Colonic mucosa (tissue), 4 donors: ENCODE measurements at regions not wholly inside any gene's neighbourhood (a gene's known extent, or its start where the extent isn't known, plus 50 kb on each side); places are given as distances from the start of the nearest gene placed in this dataset.

Experiments
- DNase-seq: peaks from one replicate; pipeline ENCODE4 v3.0.0-alpha.2; 2020
- H3K27ac ChIP-seq: fragments of 200-600 bp; one replicate; pipeline ENCODE4 v1.8.0; 2021
- H3K27me3 ChIP-seq: fragments of 200-600 bp; one replicate; pipeline ENCODE4 v1.8.0; 2021
- H3K36me3 ChIP-seq: fragments of 200-600 bp; one replicate; pipeline ENCODE4 v1.8.0; 2021
- H3K4me1 ChIP-seq: fragments of 200-600 bp; one replicate; pipeline ENCODE4 v1.8.0; 2021; ENCODE audit warnings: mild to moderate bottlenecking
- H3K4me3 ChIP-seq: fragments of 200-600 bp; one replicate; pipeline ENCODE4 v1.8.0; 2021
- H3K9ac ChIP-seq, 2 donors: one replicate each; pipeline ENCODE4 v1.7.0; 2013; ENCODE audit warnings: control low read depth in 2 of 2, low read depth in 2 of 2, low read length in 2 of 2
- H3K9me3 ChIP-seq: fragments of 200-600 bp; one replicate; pipeline ENCODE4 v1.8.0; 2021
- intact Hi-C: fragments of 100-400 bp; cut with DNase I; formaldehyde crosslinking; loops from one replicate; pipeline ENCODE4 v1.14.1; 2022
- TF ChIP-seq, protein P1 (sequence below): fragments of 200-600 bp; IDR thresholded peaks from one replicate; pipeline ENCODE4 v1.8.0; 2022; ENCODE audit warnings: antibody characterized with exemption, mild to moderate bottlenecking
- donor health status: healthy.
- donor health status: DM: no; HTN: no; CAD: no.
- donor health status: DM: no; HTN: no; CAD: no.

DNA sequence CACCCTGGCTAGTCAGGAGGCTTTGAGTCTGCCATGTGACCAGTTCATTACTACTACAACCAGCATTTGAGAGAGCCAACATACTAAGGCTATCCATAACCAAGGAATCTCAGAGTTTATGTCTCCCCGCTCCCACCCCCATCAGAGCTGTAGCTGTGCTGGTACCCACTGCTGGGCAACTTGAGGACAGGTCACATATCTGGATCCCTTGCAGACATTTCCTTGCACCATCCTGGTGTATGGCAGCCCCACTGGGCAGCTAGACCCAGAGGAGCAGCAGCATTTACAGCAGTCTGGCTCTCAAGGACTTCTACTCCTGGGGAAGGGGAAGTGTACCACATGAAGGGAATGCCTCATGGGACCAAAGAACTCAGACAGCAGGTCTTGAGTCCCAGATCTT lies 160.8 kb upstream of the ST8SIA2 start:
- intact Hi-C loops: no loop called here
- H3K27me3 ChIP-seq: no peaks in the 10 kb centered on the region
- no peaks in the 10 kb centered on the region for H3K4me1 ChIP-seq
- H3K4me3 ChIP-seq: no peak overlapping the region
- TF ChIP-seq, protein P1, sequence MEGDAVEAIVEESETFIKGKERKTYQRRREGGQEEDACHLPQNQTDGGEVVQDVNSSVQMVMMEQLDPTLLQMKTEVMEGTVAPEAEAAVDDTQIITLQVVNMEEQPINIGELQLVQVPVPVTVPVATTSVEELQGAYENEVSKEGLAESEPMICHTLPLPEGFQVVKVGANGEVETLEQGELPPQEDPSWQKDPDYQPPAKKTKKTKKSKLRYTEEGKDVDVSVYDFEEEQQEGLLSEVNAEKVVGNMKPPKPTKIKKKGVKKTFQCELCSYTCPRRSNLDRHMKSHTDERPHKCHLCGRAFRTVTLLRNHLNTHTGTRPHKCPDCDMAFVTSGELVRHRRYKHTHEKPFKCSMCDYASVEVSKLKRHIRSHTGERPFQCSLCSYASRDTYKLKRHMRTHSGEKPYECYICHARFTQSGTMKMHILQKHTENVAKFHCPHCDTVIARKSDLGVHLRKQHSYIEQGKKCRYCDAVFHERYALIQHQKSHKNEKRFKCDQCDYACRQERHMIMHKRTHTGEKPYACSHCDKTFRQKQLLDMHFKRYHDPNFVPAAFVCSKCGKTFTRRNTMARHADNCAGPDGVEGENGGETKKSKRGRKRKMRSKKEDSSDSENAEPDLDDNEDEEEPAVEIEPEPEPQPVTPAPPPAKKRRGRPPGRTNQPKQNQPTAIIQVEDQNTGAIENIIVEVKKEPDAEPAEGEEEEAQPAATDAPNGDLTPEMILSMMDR: no peak
- no peak for DNase-seq
- no peaks in the 10 kb centered on the region for H3K9me3 ChIP-seq
- H3K27ac ChIP-seq: no peak overlapping the region
- H3K9ac ChIP-seq: no peak overlapping the region
- no peaks in the 10 kb centered on the region for H3K36me3 ChIP-seq

DNA sequence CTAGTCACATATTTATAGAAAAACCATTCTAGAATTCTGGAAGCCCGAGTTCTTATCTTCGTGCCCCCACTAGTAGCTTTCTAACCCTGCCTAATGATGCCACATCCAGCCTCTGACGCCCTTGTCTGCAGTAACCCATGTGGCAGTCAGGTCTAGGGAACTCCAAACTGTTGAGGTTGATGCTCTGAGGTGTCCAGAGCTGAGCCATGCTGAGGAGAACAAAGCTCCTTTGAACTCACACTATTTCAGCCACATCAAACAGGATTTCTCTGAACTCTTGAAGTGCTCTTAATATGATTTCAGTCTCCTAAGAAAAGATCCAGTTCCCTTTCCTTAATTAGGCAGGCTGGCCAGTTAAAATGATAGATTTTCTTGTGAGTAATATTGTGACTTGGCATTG lies 150.5 kb upstream of the ST8SIA2 start:
- DNase-seq: no peak
- Histone ChIP-seq H3K27ac (no peak overlapping the region), H3K27me3 (no peaks in the 10 kb centered on the region), H3K9me3 (no peaks in the 10 kb centered on the region), H3K9ac (no peak overlapping the region), H3K4me1 (no peaks in the 10 kb centered on the region), H3K36me3 (no peaks in the 10 kb centered on the region), H3K4me3 (no peak overlapping the region)
- TF ChIP-seq, protein P1: no peak
- intact Hi-C loops: no loop called here

DNA sequence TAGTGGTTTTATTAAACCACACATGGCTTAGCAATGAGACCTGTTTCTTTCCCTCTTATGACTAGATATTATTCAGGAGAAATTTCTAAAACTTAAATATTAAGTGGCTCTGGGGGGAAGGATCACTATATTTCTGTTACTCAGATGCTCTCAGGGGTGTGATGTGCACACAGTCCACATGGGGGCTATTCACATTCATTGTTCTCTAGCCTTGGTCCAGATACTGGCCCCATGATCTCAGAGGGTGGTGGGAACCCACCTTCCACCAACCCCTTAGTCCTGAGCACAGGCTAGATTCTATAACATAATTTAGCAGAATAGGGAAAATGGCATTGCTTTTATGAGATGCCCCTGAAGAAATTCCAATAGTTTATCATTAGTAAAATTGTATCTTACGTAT lies 149.0 kb upstream of the ST8SIA2 start:
- H3K27ac ChIP-seq: no peak overlapping the region
- intact Hi-C loops: no loop called here
- H3K36me3 ChIP-seq: no peaks in the 10 kb centered on the region
- H3K9me3 ChIP-seq: no peaks in the 10 kb centered on the region
- no peaks in the 10 kb centered on the region for H3K4me1 ChIP-seq
- no peak for DNase-seq
- H3K9ac ChIP-seq: no peak overlapping the region
- TF ChIP-seq, protein P1: no peak
- H3K27me3 ChIP-seq: no peaks in the 10 kb centered on the region
- H3K4me3 ChIP-seq: no peak overlapping the region

DNA sequence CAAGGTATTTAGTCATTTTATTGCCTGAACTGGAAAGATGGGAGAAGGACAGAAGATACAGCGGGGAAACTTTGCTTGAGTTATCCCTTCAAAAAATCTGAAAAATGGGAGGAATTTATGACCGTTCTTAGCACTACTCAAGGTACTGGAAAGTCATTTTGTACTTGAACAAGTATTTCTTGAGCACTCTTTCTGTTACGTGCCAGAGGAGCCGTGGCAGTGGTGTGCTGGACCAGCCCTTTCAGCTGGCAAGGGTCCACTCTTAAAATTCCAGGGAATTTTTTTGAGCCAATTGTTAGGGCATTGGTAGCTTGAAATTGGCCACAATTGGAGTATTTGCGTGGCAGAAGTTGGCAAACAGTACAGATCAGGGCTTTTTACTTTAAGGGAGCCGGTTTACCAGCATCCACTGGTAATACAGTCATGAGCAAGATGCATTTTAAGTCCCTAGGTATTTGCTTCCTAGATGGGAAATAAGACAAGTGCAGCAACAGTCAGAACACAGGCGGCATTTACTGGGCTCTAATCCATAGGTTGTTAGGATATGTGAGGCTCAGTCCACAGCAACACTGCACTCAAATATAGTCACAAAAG lies 145.9 kb upstream of the ST8SIA2 start:
- Histone ChIP-seq H3K36me3 (no peaks in the 10 kb centered on the region), H3K4me1 (no peaks in the 10 kb centered on the region), H3K27ac (no peak overlapping the region), H3K27me3 (no peaks in the 10 kb centered on the region), H3K4me3 (no peak overlapping the region), H3K9ac (no peak overlapping the region), H3K9me3 (no peaks in the 10 kb centered on the region)
- intact Hi-C loops: no loop called here
- TF ChIP-seq, protein P1: no peak
- no peak for DNase-seq

DNA sequence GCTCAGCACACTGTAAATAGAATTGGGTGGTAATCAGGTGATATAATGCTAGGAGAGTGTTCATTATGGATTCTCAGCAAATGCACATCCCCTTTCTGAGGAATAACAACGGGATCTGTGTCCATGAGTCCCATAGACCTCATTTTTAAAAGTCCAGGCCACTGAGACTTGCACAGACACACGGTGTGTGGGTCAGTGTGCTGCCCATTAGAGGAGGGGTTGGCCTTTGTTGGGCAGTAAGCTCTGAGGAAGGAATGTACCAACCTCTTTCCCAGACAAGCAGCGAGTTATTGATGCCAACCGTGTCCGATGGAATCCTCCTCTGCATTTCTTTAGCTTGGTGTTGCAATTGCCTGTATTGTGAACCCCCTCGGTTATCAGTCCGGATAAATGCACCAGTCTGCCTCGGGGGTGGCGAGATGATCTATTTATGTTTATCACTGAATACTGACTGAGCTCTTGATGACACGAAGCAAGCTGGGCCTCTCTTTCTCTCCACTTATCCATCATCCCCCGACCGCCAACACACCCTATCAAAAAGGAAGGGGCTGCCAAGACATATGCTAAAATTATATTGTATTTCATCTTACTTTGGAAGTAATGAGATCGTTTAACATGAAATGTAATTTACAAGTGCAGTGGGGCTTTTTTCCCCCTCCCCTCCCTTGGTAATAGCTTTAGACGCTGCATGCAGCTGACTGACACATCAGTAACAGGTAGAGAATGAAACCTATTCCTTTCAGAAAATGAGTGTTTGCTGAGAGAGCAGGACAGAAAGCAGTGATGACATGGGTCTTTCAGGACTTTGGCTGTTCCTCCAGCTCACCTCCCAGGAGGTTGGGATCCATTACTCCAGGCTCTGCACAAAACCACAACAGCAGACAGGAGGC lies 126.6 kb upstream of the ST8SIA2 start:
- Histone ChIP-seq H3K9ac (no peak overlapping the region), H3K4me1 (no peaks in the 10 kb centered on the region), H3K36me3 (no peaks in the 10 kb centered on the region), H3K4me3 (no peak overlapping the region), H3K27ac (no peak overlapping the region), H3K27me3 (no peaks in the 10 kb centered on the region), H3K9me3 (no peaks in the 10 kb centered on the region)
- TF ChIP-seq, protein P1: no peak
- DNase-seq: no peak
- intact Hi-C loops: no loop called here
